Esophagus squamous epithelium (tissue), 5 donors: ENCODE measurements at regions not wholly inside any gene's neighbourhood (a gene's known extent, or its start where the extent isn't known, plus 50 kb on each side); places are given as distances from the start of the nearest gene placed in this dataset.

Source experiments
- DNase-seq: peaks from one replicate; lab custom pipeline; 2025; lab: John Stamatoyannopoulos, UW
- H3K27ac ChIP-seq, 4 donors: fragments of 200-600 bp; sonication (generic); one replicate each; pipeline ENCODE4 v1.5.1; 2016 to 2019; ENCODE audit warnings: mild to moderate bottlenecking in 1 of 4
- H3K27me3 ChIP-seq, 4 donors: fragments of 200-600 bp; sonication (generic); 1 replicate in 3 of 4; 2 replicates in 1 of 4; pipeline versions ENCODE4 v1.5.1 to v1.6.0; 2017 to 2021; ENCODE audit warnings: antibody characterized with exemption in 1 of 4
- H3K36me3 ChIP-seq, 3 donors: fragments of 200-600 bp; sonication (generic); one replicate each; pipeline ENCODE4 v1.5.1; 2016 to 2019
- H3K4me1 ChIP-seq, 3 donors: fragments of 200-600 bp; sonication (generic); one replicate each; pipeline ENCODE4 v1.5.1; 2017 to 2019
- H3K4me3 ChIP-seq, 4 donors: fragments of 200-600 bp; sonication (generic); 1 replicate in 3 of 4; 2 replicates in 1 of 4; pipeline ENCODE4 v1.5.1; 2016 to 2019; ENCODE audit warnings: mild to moderate bottlenecking in 2 of 4, moderate library complexity in 1 of 4
- H3K9me3 ChIP-seq, 3 donors: fragments of 200-600 bp; sonication (generic); one replicate each; pipeline ENCODE4 v1.5.1; 2016 to 2019
- CTCF ChIP-seq, 6 experiments: fragments of 450-650 bp in 4 of 6; fragments of 200-600 bp in 2 of 6; sonication (generic) in 2 of 6; IDR thresholded peaks; one replicate each; pipeline ENCODE4 v1.5.1; 2016 to 2019; ENCODE audit warnings: antibody characterized with exemption in 6 of 6, mild to moderate bottlenecking in 4 of 6, moderate library complexity in 4 of 6
- POLR2A ChIP-seq, 4 donors: fragments of 450-650 bp; IDR thresholded peaks; one replicate each; pipeline ENCODE4 v1.6.1; 2017; ENCODE audit warnings: antibody characterized with exemption in 4 of 4, mild to moderate bottlenecking in 4 of 4, moderate library complexity in 3 of 4
- WGBS, 2 donors: methylation state at CpG; one replicate each; pipeline ENCODE4 v1.1.5; 2018; 5-methylcytosine and 5-hydroxymethylcytosine counted together
- intact Hi-C: fragments of 100-400 bp; cut with DNase I; formaldehyde crosslinking; loops from one replicate; pipeline ENCODE4 v1.15.0; 2022
- donor health status: DM: yes; HTN: yes; CAD: no.

- no peak overlapping the region for H3K4me3 ChIP-seq
- intact Hi-C loops, result no loop called here
- no peak for DNase-seq
- no peak for TF ChIP-seq CTCF (IDR thresholded peaks at IDR 0.05)
- no peak for TF ChIP-seq POLR2A (IDR thresholded peaks at IDR 0.05)
- H3K36me3 ChIP-seq, result no peaks in the 10 kb centered on the region
- H3K9me3 ChIP-seq, result peaks cover 0 to 7% (median 0%) of the 10 kb centered on the region in 3 donors
- H3K27me3 ChIP-seq, result peaks cover 0 to 41% (median 2%) of the 10 kb centered on the region in 4 donors
- 31 to 35% methylated on average over 4 to 6 of the region's 6 CpGs for WGBS, 2 donors
- no peaks in the 10 kb centered on the region for H3K4me1 ChIP-seq
- H3K27ac ChIP-seq, result no peak overlapping the region
Observed at GRCh38 chr17:5823219-5823618, 238.9 kb upstream of the NLRP1 start.

- no peaks in the 10 kb centered on the region for H3K36me3 ChIP-seq
- no peak for DNase-seq
- WGBS, 2 donors, result 63 to 64% methylated on average over 10 of the region's 11 CpGs
- no peak overlapping the region for H3K4me3 ChIP-seq
- TF ChIP-seq POLR2A (IDR thresholded peaks at IDR 0.05) (no peak), CTCF (IDR thresholded peaks at IDR 0.05) (no peak)
- peaks cover 0 to 7% (median 0%) of the 10 kb centered on the region in 3 donors for H3K9me3 ChIP-seq
- no peaks in the 10 kb centered on the region for H3K4me1 ChIP-seq
- peaks cover 0 to 22% (median 2%) of the 10 kb centered on the region in 4 donors for H3K27me3 ChIP-seq
- H3K27ac ChIP-seq, result no peak overlapping the region
- intact Hi-C loops, result no loop called here
Observed at GRCh38 chr17:5825717-5826330, 241.5 kb upstream of the NLRP1 start.

GRCh38 chr17:5826384-5826783 lies 242.1 kb upstream of the NLRP1 start:
- DNase-seq, result no peak
- WGBS, 2 donors, result 32 to 54% methylated on average over 2 of the region's 2 CpGs
- no peaks in the 10 kb centered on the region for H3K36me3 ChIP-seq

GRCh38 chr17:5830921-5831320 lies 239.3 kb upstream of the WSCD1 start:
- no peaks in the 10 kb centered on the region for H3K36me3 ChIP-seq
- H3K4me3 ChIP-seq, result no peak overlapping the region
- peaks cover 0 to 7% (median 0%) of the 10 kb centered on the region in 3 donors for H3K9me3 ChIP-seq
- WGBS, 2 donors, result 50 to 55% methylated on average over 4 of the region's 4 CpGs
- H3K27me3 ChIP-seq, result peaks cover 0 to 8% (median 2%) of the 10 kb centered on the region in 4 donors
- no peak overlapping the region for H3K27ac ChIP-seq
- no peaks in the 10 kb centered on the region for H3K4me1 ChIP-seq
- no peak for DNase-seq
- intact Hi-C loops, result no loop called here
- TF ChIP-seq CTCF (IDR thresholded peaks at IDR 0.05) (no peak), POLR2A (IDR thresholded peaks at IDR 0.05) (no peak)

More at GRCh38 chr17:5826384-5826783, 242.1 kb upstream of the NLRP1 start:
- Histone ChIP-seq H3K27ac (no peak overlapping the region), H3K9me3 (peaks cover 0 to 7% (median 0%) of the 10 kb centered on the region in 3 donors), H3K4me1 (no peaks in the 10 kb centered on the region), H3K27me3 (peaks cover 0 to 22% (median 2%) of the 10 kb centered on the region in 4 donors), H3K4me3 (no peak overlapping the region)
- intact Hi-C loops, result no loop called here
- TF ChIP-seq POLR2A (IDR thresholded peaks at IDR 0.05) (no peak), CTCF (IDR thresholded peaks at IDR 0.05) (no peak)

GRCh38 chr17:5832886-5833285 lies 237.3 kb upstream of the WSCD1 start:
- H3K27me3 ChIP-seq, result peaks cover 0 to 2% (median 0%) of the 10 kb centered on the region in 4 donors
- intact Hi-C loops, result no loop called here
- no peak overlapping the region for H3K4me3 ChIP-seq
- H3K9me3 ChIP-seq, result no peaks in the 10 kb centered on the region
- 8 to 13% methylated on average over 1 of the region's 1 CpG for WGBS, 2 donors
- H3K4me1 ChIP-seq, result peaks cover 0 to 10% (median 0%) of the 10 kb centered on the region in 3 donors
- no peaks in the 10 kb centered on the region for H3K36me3 ChIP-seq
- DNase-seq, result no peak
- no peak overlapping the region for H3K27ac ChIP-seq
- no peak for TF ChIP-seq CTCF (IDR thresholded peaks at IDR 0.05)
- no peak for TF ChIP-seq POLR2A (IDR thresholded peaks at IDR 0.05)
